AG04449 (cell line): ENCODE measurements at regions not wholly inside any gene's neighbourhood (a gene's known extent, or its start where the extent isn't known, plus 50 kb on each side); places are given as distances from the start of the nearest gene placed in this dataset.
"Not testable (repeated sequence)": the region's sequence is repeated elsewhere in the genome, so short reads cannot be mapped to it uniquely, and the experiment has no call there.

Source experiments
- CTCF ChIA-PET: fragments of 350-600 bp; formaldehyde crosslinking; extraction: SDS; loops from one replicate; lab custom pipeline; 2021; ENCODE audit warnings: antibody characterized with exemption; lab: Yijun Ruan, JAX
- POLR2A ChIA-PET: fragments of 400-600, 350-600 bp; formaldehyde crosslinking; extraction: SDS; loops from one replicate; lab custom pipeline; 2020; ENCODE audit warnings: antibody characterized with exemption, inconsistent platforms; lab: Yijun Ruan, JAX
- DNase-seq: peaks from one replicate; pipeline ENCODE4 v3.0.0-alpha.2; 2010; ENCODE audit warnings: low read depth, low spot score
- H3K4me3 ChIP-seq: 2 replicates; pipeline ENCODE4 v1.5.1; 2011; ENCODE audit warnings: low read depth, mild to moderate bottlenecking, control low read depth, low read length
- CTCF ChIP-seq: IDR thresholded peaks from one replicate; pipeline ENCODE4 v1.5.1; 2011; ENCODE audit warnings: mild to moderate bottlenecking, moderate library complexity, low read length, control low read depth, inconsistent platforms; ENCODE audit not compliant: insufficient read depth; ENCODE audit errors: missing control alignments

GRCh38 chr2:43005975-43006833 lies 213.8 kb upstream of the HAAO start:
- H3K4me3 ChIP-seq, result no peak overlapping the region
- TF ChIP-seq CTCF, result no peak
- CTCF ChIA-PET, result interaction anchor here (1.4 to 3.0 kb wide), 2 partner anchors 12 to 18 kb away, joined by 4 to 7 read pairs; no protein-coding TSS in a partner anchor
- POLR2A ChIA-PET, result no interaction called here
- DNase-seq, result no peak

DNA sequence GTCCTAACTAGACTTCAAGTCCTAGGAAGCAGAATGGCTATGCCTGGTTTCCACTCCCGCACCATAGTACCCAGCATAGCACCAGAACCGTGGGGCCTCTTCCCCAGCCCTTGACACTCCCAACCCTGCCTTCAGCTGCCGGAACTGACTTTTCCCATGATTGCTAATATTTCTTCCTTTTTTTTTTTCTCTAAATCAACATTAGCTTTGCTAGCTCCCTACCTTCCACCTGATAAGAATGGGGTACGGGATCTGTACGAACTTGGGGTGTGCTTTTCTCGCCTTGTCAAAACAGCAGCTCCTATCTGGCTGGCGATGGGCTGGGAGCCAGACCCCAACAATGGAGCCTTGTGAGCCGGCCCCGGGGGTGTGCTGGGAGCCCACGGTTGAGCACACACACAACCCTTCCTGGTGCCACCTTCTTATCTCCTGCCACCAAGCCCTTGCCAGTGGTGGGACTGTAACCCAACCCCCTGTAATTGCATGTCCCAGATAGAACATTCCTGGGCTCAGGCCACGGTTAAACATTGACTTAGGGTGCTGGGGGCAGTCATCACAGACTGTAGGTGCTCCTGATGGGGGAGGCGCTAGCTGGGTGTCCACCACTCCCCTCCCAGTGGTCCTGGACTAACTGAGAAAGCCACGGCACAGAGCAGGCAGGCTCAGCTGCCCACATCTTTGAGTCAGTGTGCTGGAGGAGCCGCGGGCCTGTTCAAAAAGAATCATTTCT lies 213.0 kb upstream of the HAAO start:
- TF ChIP-seq CTCF, result no peak
- DNase-seq, result no peak
- no peak overlapping the region for H3K4me3 ChIP-seq
- CTCF ChIA-PET, result interaction anchor here (1.1 to 1.4 kb wide), 3 partner anchors 13 to 31 kb away, joined by 3 to 6 read pairs (median 4); no protein-coding TSS in a partner anchor
- POLR2A ChIA-PET, result no interaction called here

GRCh38 chr2:43004879-43005244 lies 212.5 kb upstream of the HAAO start:
- H3K4me3 ChIP-seq, result no peak overlapping the region
- ChIA-PET POLR2A (no interaction called here), CTCF (interaction anchor here (1.1 to 1.4 kb wide), 3 partner anchors 13 to 30 kb away, joined by 3 to 6 read pairs (median 4); no protein-coding TSS in a partner anchor)
- no peak for DNase-seq
- TF ChIP-seq CTCF, result no peak

DNA sequence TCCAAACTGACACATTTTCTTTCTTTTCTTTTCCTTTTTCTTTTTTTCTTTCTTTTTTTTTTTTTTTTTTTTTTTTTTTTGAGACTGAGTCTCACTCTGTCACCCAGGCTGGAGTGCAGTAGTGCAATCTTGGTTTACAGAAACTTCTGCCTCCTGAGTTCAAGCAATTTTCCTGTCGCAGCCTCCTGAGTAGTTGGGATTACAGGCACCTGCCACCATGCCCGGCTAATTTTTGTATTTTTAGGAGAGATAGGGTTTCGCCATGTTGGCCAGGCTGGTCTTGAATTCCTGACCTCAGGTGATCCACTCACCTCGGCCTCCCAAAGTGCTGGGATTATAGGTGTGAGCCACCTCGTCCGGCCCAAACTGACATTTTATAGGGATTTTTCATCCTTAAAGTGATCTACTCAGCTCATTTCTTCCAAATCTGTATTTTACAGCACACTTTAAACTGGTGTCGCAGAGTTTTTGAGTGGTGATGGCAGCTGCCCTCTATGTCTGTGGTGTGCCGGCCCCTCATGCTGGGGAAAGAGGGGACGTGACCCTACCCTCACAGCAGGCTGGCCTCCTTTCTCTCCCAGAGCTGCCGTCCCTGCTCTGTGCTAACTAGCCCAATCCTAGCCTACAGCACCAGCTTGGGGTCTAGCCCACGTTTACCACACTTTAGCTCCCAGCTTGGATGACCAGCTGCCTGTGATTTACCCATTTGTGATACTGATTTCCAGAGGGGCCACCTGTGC lies 211.9 kb upstream of the HAAO start:
- CTCF ChIA-PET, result interaction anchor here (1.1 to 1.4 kb wide), 3 partner anchors 14 to 30 kb away, joined by 3 to 6 read pairs (median 4); no protein-coding TSS in a partner anchor
- POLR2A ChIA-PET, result interaction anchor here (0.7 kb wide), 1 partner anchor 223 kb away, joined by 3 read pairs; no protein-coding TSS in a partner anchor
- H3K4me3 ChIP-seq, DNase-seq: not testable (repeated sequence)

GRCh38 chr2:43003702-43004101 lies 211.3 kb upstream of the HAAO start:
- no peak for TF ChIP-seq CTCF
- no peak overlapping the region for H3K4me3 ChIP-seq
- ChIA-PET POLR2A (interaction anchor here (0.7 kb wide), 1 partner anchor 223 kb away, joined by 3 read pairs; no protein-coding TSS in a partner anchor), CTCF (no interaction called here)
- no peak for DNase-seq

- CTCF ChIA-PET, result interaction anchor here (1.4 to 1.5 kb wide), 2 partner anchors 22 to 27 kb away, joined by 5 to 6 read pairs; no protein-coding TSS in a partner anchor
These were observed 209.5 kb upstream of the HAAO start for GRCh38 chr2:43001787-43002468.

More at GRCh38 chr2:43001787-43002468, 209.5 kb upstream of the HAAO start:
- TF ChIP-seq CTCF, result no peak
- no peak for DNase-seq
- H3K4me3 ChIP-seq, result no peak overlapping the region
- POLR2A ChIA-PET, result no interaction called here
